Activated CD8-positive, alpha-beta T cell treated with anti-CD3 and anti-CD28 coated beads for 36 hours (primary cell): ENCODE measurements at regions not wholly inside any gene's neighbourhood (a gene's known extent, or its start where the extent isn't known, plus 50 kb on each side); places are given as distances from the start of the nearest gene placed in this dataset.

Source experiments
- ATAC-seq: fragments of 200-7000 bp; cut with Tn5 transposase; one replicate; pipeline ENCODE4 v1.10.0; 2021; ENCODE audit warnings: mild to moderate bottlenecking, moderate library complexity
- CTCF ChIA-PET: fragments of 350-600 bp; sonication (Branson Sonifier 250); formaldehyde crosslinking; loops from one replicate; lab custom pipeline; 2021; ENCODE audit warnings: antibody characterized with exemption; lab: Charles Lee
- POLR2A ChIA-PET: fragments of 350-600 bp; sonication (Branson Sonifier 250); formaldehyde crosslinking; loops from one replicate; lab custom pipeline; 2021; ENCODE audit warnings: antibody characterized with exemption; lab: Charles Lee
- DNase-seq: peaks from one replicate; pipeline ENCODE4 v3.0.0-alpha.2; 2020
- H3K27ac Mint-ChIP-seq: one replicate; pipeline ENCODE4 v1.8.0; 2021; ENCODE audit warnings: mild to moderate bottlenecking, mixed read lengths
- H3K27me3 Mint-ChIP-seq: one replicate; pipeline ENCODE4 v1.8.0; 2021; ENCODE audit warnings: mixed read lengths
- H3K36me3 Mint-ChIP-seq: one replicate; pipeline ENCODE4 v1.8.0; 2021; ENCODE audit warnings: low read depth, mixed read lengths
- H3K4me1 Mint-ChIP-seq: one replicate; pipeline ENCODE4 v1.8.0; 2021; ENCODE audit warnings: low read depth, mixed read lengths
- H3K4me3 Mint-ChIP-seq: one replicate; pipeline ENCODE4 v1.8.0; 2021; ENCODE audit warnings: mild to moderate bottlenecking, moderate library complexity, mixed read lengths
- H3K9me3 Mint-ChIP-seq: one replicate; pipeline ENCODE4 v1.8.0; 2021; ENCODE audit warnings: mixed read lengths
- CTCF ChIP-seq: fragments of 200-600 bp; IDR thresholded peaks from one replicate; pipeline ENCODE4 v1.8.0; 2022; ENCODE audit warnings: antibody characterized with exemption, mild to moderate bottlenecking
- intact Hi-C: fragments of 100-400 bp; cut with micrococcal nuclease; formaldehyde crosslinking; loops from one replicate; pipeline ENCODE4 v1.10.0; 2022

GRCh38 chr1:22258698-22259097 is 115.8 kb upstream of the WNT4 start:
- no peak overlapping the region for H3K4me3 Mint-ChIP-seq
- intact Hi-C loops: no loop called here
- no peaks in the 10 kb centered on the region for H3K36me3 Mint-ChIP-seq
- CTCF ChIA-PET: no interaction called here
- peaks cover 1% of the 10 kb centered on the region for H3K27me3 Mint-ChIP-seq
- POLR2A ChIA-PET: no interaction called here
- DNase-seq (no peak), ATAC-seq (no peak)
- no peaks in the 10 kb centered on the region for H3K4me1 Mint-ChIP-seq
- H3K9me3 Mint-ChIP-seq: no peaks in the 10 kb centered on the region
- no peak overlapping the region for H3K27ac Mint-ChIP-seq
- TF ChIP-seq CTCF: no peak

GRCh38 chr1:22259551-22260282 is 116.8 kb upstream of the WNT4 start:
- intact Hi-C loops: no loop called here
- Mint-ChIP-seq H3K4me3 (no peak overlapping the region), H3K4me1 (no peaks in the 10 kb centered on the region), H3K27me3 (peaks cover 3% of the 10 kb centered on the region), H3K36me3 (no peaks in the 10 kb centered on the region), H3K27ac (no peak overlapping the region), H3K9me3 (no peaks in the 10 kb centered on the region)
- ChIA-PET CTCF (no interaction called here), POLR2A (no interaction called here)
- ATAC-seq (no peak), DNase-seq (no peak)
- no peak for TF ChIP-seq CTCF

- no peak overlapping the region for H3K27ac Mint-ChIP-seq
- no peak for ATAC-seq
- no peaks in the 10 kb centered on the region for H3K36me3 Mint-ChIP-seq
- ChIA-PET CTCF (interaction anchor here (1.2 kb wide), 1 partner anchor 15 kb away, joined by 4 read pairs; no protein-coding TSS in a partner anchor), POLR2A (no interaction called here)
- H3K4me3 Mint-ChIP-seq: no peak overlapping the region
- TF ChIP-seq CTCF: no peak
- H3K27me3 Mint-ChIP-seq: peaks cover 3% of the 10 kb centered on the region
- no peaks in the 10 kb centered on the region for H3K4me1 Mint-ChIP-seq
- intact Hi-C loops: no loop called here
- H3K9me3 Mint-ChIP-seq: no peaks in the 10 kb centered on the region
- no peak for DNase-seq
Measured at GRCh38 chr1:22260860-22261432, 118.0 kb upstream of the WNT4 start.

- Mint-ChIP-seq H3K9me3 (no peaks in the 10 kb centered on the region), H3K36me3 (no peaks in the 10 kb centered on the region), H3K27ac (no peak overlapping the region), H3K4me3 (no peak overlapping the region), H3K4me1 (no peaks in the 10 kb centered on the region), H3K27me3 (peaks cover 3% of the 10 kb centered on the region)
- ATAC-seq: no peak
- CTCF ChIA-PET: interaction anchor here (1.2 kb wide), 1 partner anchor 14 kb away, joined by 4 read pairs; no protein-coding TSS in a partner anchor
- TF ChIP-seq CTCF: no peak
- POLR2A ChIA-PET: no interaction called here
- intact Hi-C loops: no loop called here
- no peak for DNase-seq
Measured at GRCh38 chr1:22261580-22261979, 118.7 kb upstream of the WNT4 start.

- intact Hi-C loops: no loop called here
- CTCF ChIA-PET: no interaction called here
- TF ChIP-seq CTCF: no peak
- POLR2A ChIA-PET: no interaction called here
- no peaks in the 10 kb centered on the region for H3K9me3 Mint-ChIP-seq
- no peaks in the 10 kb centered on the region for H3K36me3 Mint-ChIP-seq
- no peak overlapping the region for H3K27ac Mint-ChIP-seq
- no peak for DNase-seq
- H3K4me1 Mint-ChIP-seq: no peaks in the 10 kb centered on the region
- peaks cover 3% of the 10 kb centered on the region for H3K27me3 Mint-ChIP-seq
- no peak for ATAC-seq
- no peak overlapping the region for H3K4me3 Mint-ChIP-seq
Measured at GRCh38 chr1:22262583-22262982, 119.7 kb upstream of the WNT4 start.
